ENCODE measurements at regions not wholly inside any gene's neighbourhood (a gene's known extent, or its start where the extent isn't known, plus 50 kb on each side); places are given as distances from the start of the nearest gene placed in this dataset.

GRCh38 chrX:15128861-15129260, 141.0 kb downstream of the ASB9 start:
- TF ChIP-seq CTCF (IDR thresholded peaks at IDR 0.05; ENCODE audit: borderline replicate concordance, insufficient read depth, low read depth, low read length), result no peak
- no peak overlapping the region for H3K4me3 ChIP-seq (ENCODE audit: low read depth, low read length)

GRCh38 chrX:15127010-15127409, 142.9 kb downstream of the ASB9 start:
- H3K4me3 ChIP-seq (ENCODE audit: low read depth, low read length), result no peak overlapping the region
- no peak for TF ChIP-seq CTCF (IDR thresholded peaks at IDR 0.05; ENCODE audit: borderline replicate concordance, insufficient read depth, low read depth, low read length)

GRCh38 chrX:15116900-15117299, 153.0 kb downstream of the ASB9 start:
- H3K4me3 ChIP-seq (ENCODE audit: low read depth, low read length), result no peak overlapping the region
- TF ChIP-seq CTCF (IDR thresholded peaks at IDR 0.05; ENCODE audit: borderline replicate concordance, insufficient read depth, low read depth, low read length), result no peak

GRCh38 chrX:15114743-15115566, 154.9 kb downstream of the ASB9 start:
- H3K4me3 ChIP-seq (ENCODE audit: low read depth, low read length), result no peak overlapping the region
- no peak for TF ChIP-seq CTCF (IDR thresholded peaks at IDR 0.05; ENCODE audit: borderline replicate concordance, insufficient read depth, low read depth, low read length)

GRCh38 chrX:15107367-15107988, 162.4 kb downstream of the ASB9 start:
- no peak for TF ChIP-seq CTCF (IDR thresholded peaks at IDR 0.05; ENCODE audit: borderline replicate concordance, insufficient read depth, low read depth, low read length)
- H3K4me3 ChIP-seq (ENCODE audit: low read depth, low read length), result no peak overlapping the region

GRCh38 chrX:15098505-15098904, 171.4 kb downstream of the ASB9 start:
- H3K4me3 ChIP-seq (ENCODE audit: low read depth, low read length), result no peak overlapping the region
- TF ChIP-seq CTCF (IDR thresholded peaks at IDR 0.05; ENCODE audit: borderline replicate concordance, insufficient read depth, low read depth, low read length), result no peak

GRCh38 chrX:15087747-15088146, 182.1 kb downstream of the ASB9 start:
- no peak for TF ChIP-seq CTCF (IDR thresholded peaks at IDR 0.05; ENCODE audit: borderline replicate concordance, insufficient read depth, low read depth, low read length)

More at GRCh38 chrX:15087747-15088146, 182.1 kb downstream of the ASB9 start:
- no peak overlapping the region for H3K4me3 ChIP-seq (ENCODE audit: low read depth, low read length)
